Activated T-helper 17 cell treated with anti-CD3 and anti-CD28 coated beads, Interleukin-2, amount 50 U/mL, for 72 hours (primary cell): ENCODE measurements at regions not wholly inside any gene's neighbourhood (a gene's known extent, or its start where the extent isn't known, plus 50 kb on each side); places are given as distances from the start of the nearest gene placed in this dataset.

ENCODE experiments used
- ATAC-seq: fragments of 150-1000 bp; cut with Tn5 transposase; replicated peaks from 2 replicates; pipeline ENCODE4 v1.10.0; 2021; ENCODE audit warnings: mild to moderate bottlenecking, moderate library complexity
- H3K27ac Mint-ChIP-seq: one replicate; pipeline ENCODE4 v1.8.0; 2022; ENCODE audit warnings: mixed read lengths
- H3K27me3 Mint-ChIP-seq: one replicate; pipeline ENCODE4 v1.8.0; 2022; ENCODE audit warnings: mixed read lengths
- H3K36me3 Mint-ChIP-seq: one replicate; pipeline ENCODE4 v1.8.0; 2022; ENCODE audit warnings: low read depth, mild to moderate bottlenecking, mixed read lengths
- H3K4me1 Mint-ChIP-seq: one replicate; pipeline ENCODE4 v1.8.0; 2022; ENCODE audit warnings: mixed read lengths
- H3K4me3 Mint-ChIP-seq: one replicate; pipeline ENCODE4 v1.8.0; 2022; ENCODE audit warnings: mild to moderate bottlenecking, mixed read lengths
- H3K9me3 Mint-ChIP-seq: one replicate; pipeline ENCODE4 v1.8.0; 2022; ENCODE audit warnings: mixed read lengths

- Mint-ChIP-seq H3K4me3 (no peak overlapping the region), H3K4me1 (no peaks in the 10 kb centered on the region), H3K27ac (no peak overlapping the region), H3K27me3 (peaks cover 22% of the 10 kb centered on the region), H3K36me3 (no peaks in the 10 kb centered on the region), H3K9me3 (no peaks in the 10 kb centered on the region)
- no peak for ATAC-seq
Observed at GRCh38 chr14:62181591-62181990, 419.4 kb downstream of the SNAPC1 start.

GRCh38 chr14:62185078-62185477 is 422.9 kb downstream of the SNAPC1 start:
- peaks cover 21% of the 10 kb centered on the region for H3K27me3 Mint-ChIP-seq
- H3K9me3 Mint-ChIP-seq, result no peaks in the 10 kb centered on the region
- H3K4me3 Mint-ChIP-seq, result no peak overlapping the region
- H3K36me3 Mint-ChIP-seq, result no peaks in the 10 kb centered on the region
- ATAC-seq, result no peak
- H3K4me1 Mint-ChIP-seq, result no peaks in the 10 kb centered on the region
- H3K27ac Mint-ChIP-seq, result no peak overlapping the region

- Mint-ChIP-seq H3K4me1 (no peaks in the 10 kb centered on the region), H3K9me3 (no peaks in the 10 kb centered on the region), H3K4me3 (no peak overlapping the region), H3K36me3 (no peaks in the 10 kb centered on the region), H3K27ac (no peak overlapping the region), H3K27me3 (peaks cover 25% of the 10 kb centered on the region)
- no peak for ATAC-seq
Observed at GRCh38 chr14:62187265-62187664, 425.0 kb downstream of the SNAPC1 start.

- Mint-ChIP-seq H3K4me3 (no peak overlapping the region), H3K27ac (no peak overlapping the region), H3K27me3 (peaks cover 17% of the 10 kb centered on the region), H3K36me3 (no peaks in the 10 kb centered on the region), H3K9me3 (no peaks in the 10 kb centered on the region), H3K4me1 (no peaks in the 10 kb centered on the region)
- ATAC-seq, result no peak
Observed at GRCh38 chr14:62189698-62190097, 427.5 kb downstream of the SNAPC1 start.

GRCh38 chr14:62206456-62206855 is 444.2 kb downstream of the SNAPC1 start:
- Mint-ChIP-seq H3K36me3 (no peaks in the 10 kb centered on the region), H3K27me3 (peaks cover 5% of the 10 kb centered on the region), H3K4me3 (no peak overlapping the region), H3K27ac (no peak overlapping the region), H3K4me1 (no peaks in the 10 kb centered on the region), H3K9me3 (peaks cover 7% of the 10 kb centered on the region)
- no peak for ATAC-seq

- Mint-ChIP-seq H3K27me3 (peaks cover 5% of the 10 kb centered on the region), H3K4me3 (no peak overlapping the region), H3K36me3 (no peaks in the 10 kb centered on the region), H3K4me1 (no peaks in the 10 kb centered on the region), H3K9me3 (peaks cover 3% of the 10 kb centered on the region), H3K27ac (no peak overlapping the region)
- ATAC-seq, result no peak
Observed at GRCh38 chr14:62209287-62209899, 447.2 kb downstream of the SNAPC1 start.

- ATAC-seq, result no peak
- H3K4me1 Mint-ChIP-seq, result no peaks in the 10 kb centered on the region
- no peaks in the 10 kb centered on the region for H3K27me3 Mint-ChIP-seq
- H3K4me3 Mint-ChIP-seq, result no peak overlapping the region
- no peak overlapping the region for H3K27ac Mint-ChIP-seq
- no peaks in the 10 kb centered on the region for H3K9me3 Mint-ChIP-seq
- H3K36me3 Mint-ChIP-seq, result no peaks in the 10 kb centered on the region
Observed at GRCh38 chr14:62213516-62213915, 451.3 kb downstream of the SNAPC1 start.

- H3K4me1 Mint-ChIP-seq, result no peaks in the 10 kb centered on the region
- H3K4me3 Mint-ChIP-seq, result no peak overlapping the region
- H3K36me3 Mint-ChIP-seq, result no peaks in the 10 kb centered on the region
- no peak overlapping the region for H3K27ac Mint-ChIP-seq
- no peak for ATAC-seq
- no peaks in the 10 kb centered on the region for H3K9me3 Mint-ChIP-seq
- H3K27me3 Mint-ChIP-seq, result peaks cover 3% of the 10 kb centered on the region
Observed at GRCh38 chr14:62216121-62216520, 453.9 kb downstream of the SNAPC1 start.

- ATAC-seq, result no peak
- Mint-ChIP-seq H3K9me3 (peaks cover 8% of the 10 kb centered on the region), H3K27ac (no peak overlapping the region), H3K36me3 (no peaks in the 10 kb centered on the region), H3K27me3 (peaks cover 3% of the 10 kb centered on the region), H3K4me1 (no peaks in the 10 kb centered on the region), H3K4me3 (no peak overlapping the region)
Observed at GRCh38 chr14:62234849-62235248, 472.6 kb downstream of the SNAPC1 start.

- Mint-ChIP-seq H3K4me1 (no peaks in the 10 kb centered on the region), H3K27me3 (peaks cover 7% of the 10 kb centered on the region), H3K36me3 (no peaks in the 10 kb centered on the region), H3K4me3 (no peak overlapping the region), H3K27ac (no peak overlapping the region), H3K9me3 (peaks cover 17% of the 10 kb centered on the region)
- no peak for ATAC-seq
Observed at GRCh38 chr14:62244221-62244620, 482.0 kb downstream of the SNAPC1 start.

- H3K4me1 Mint-ChIP-seq, result no peaks in the 10 kb centered on the region
- no peak overlapping the region for H3K27ac Mint-ChIP-seq
- H3K36me3 Mint-ChIP-seq, result no peaks in the 10 kb centered on the region
- peaks cover 12% of the 10 kb centered on the region for H3K9me3 Mint-ChIP-seq
- peaks cover under 1% of the 10 kb centered on the region for H3K27me3 Mint-ChIP-seq
- no peak overlapping the region for H3K4me3 Mint-ChIP-seq
- no peak for ATAC-seq
Observed at GRCh38 chr14:62247266-62247665, 485.0 kb downstream of the SNAPC1 start.

- Mint-ChIP-seq H3K4me1 (no peaks in the 10 kb centered on the region), H3K4me3 (no peak overlapping the region), H3K27me3 (peaks cover 4% of the 10 kb centered on the region), H3K9me3 (no peaks in the 10 kb centered on the region), H3K36me3 (no peaks in the 10 kb centered on the region), H3K27ac (no peak overlapping the region)
- no peak for ATAC-seq
Observed at GRCh38 chr14:62251237-62251636, 489.0 kb downstream of the SNAPC1 start.

- H3K4me3 Mint-ChIP-seq, result no peak overlapping the region
- peaks cover 7% of the 10 kb centered on the region for H3K27me3 Mint-ChIP-seq
- H3K9me3 Mint-ChIP-seq, result no peaks in the 10 kb centered on the region
- no peak overlapping the region for H3K27ac Mint-ChIP-seq
- ATAC-seq, result no peak
- no peaks in the 10 kb centered on the region for H3K36me3 Mint-ChIP-seq
- H3K4me1 Mint-ChIP-seq, result no peaks in the 10 kb centered on the region
Observed at GRCh38 chr14:62253171-62253570, 491.0 kb downstream of the SNAPC1 start.

- Mint-ChIP-seq H3K4me3 (no peak overlapping the region), H3K9me3 (no peaks in the 10 kb centered on the region), H3K36me3 (no peaks in the 10 kb centered on the region), H3K4me1 (no peaks in the 10 kb centered on the region), H3K27ac (no peak overlapping the region), H3K27me3 (peaks cover 7% of the 10 kb centered on the region)
- no peak for ATAC-seq
Observed at GRCh38 chr14:62253911-62254310, 491.7 kb downstream of the SNAPC1 start.

- peak; percentile 70 for ATAC-seq
- no peaks in the 10 kb centered on the region for H3K4me1 Mint-ChIP-seq
- H3K9me3 Mint-ChIP-seq, result peaks cover 3% of the 10 kb centered on the region
- no peaks in the 10 kb centered on the region for H3K36me3 Mint-ChIP-seq
- H3K4me3 Mint-ChIP-seq, result no peak overlapping the region
- peaks cover 3% of the 10 kb centered on the region for H3K27me3 Mint-ChIP-seq
- H3K27ac Mint-ChIP-seq, result no peak overlapping the region
Observed at GRCh38 chr14:62269204-62269603, 507.0 kb downstream of the SNAPC1 start.

- no peaks in the 10 kb centered on the region for H3K4me1 Mint-ChIP-seq
- no peak overlapping the region for H3K27ac Mint-ChIP-seq
- no peaks in the 10 kb centered on the region for H3K36me3 Mint-ChIP-seq
- H3K27me3 Mint-ChIP-seq, result peaks cover 3% of the 10 kb centered on the region
- no peak overlapping the region for H3K4me3 Mint-ChIP-seq
- no peak for ATAC-seq
- peaks cover 3% of the 10 kb centered on the region for H3K9me3 Mint-ChIP-seq
Observed at GRCh38 chr14:62270236-62270635, 508.0 kb downstream of the SNAPC1 start.
